Tibial nerve (tissue), 3 donors: ENCODE measurements at regions not wholly inside any gene's neighbourhood (a gene's known extent, or its start where the extent isn't known, plus 50 kb on each side); places are given as distances from the start of the nearest gene placed in this dataset.

Experiments used
- CTCF ChIP-seq, 5 experiments: fragments of 200-600 bp in 3 of 5; fragments of 450-650 bp in 2 of 5; sonication (generic) in 3 of 5; IDR thresholded peaks; one replicate each; pipeline ENCODE4 v1.5.1; 2016 to 2019; ENCODE audit warnings: antibody characterized with exemption in 5 of 5, mild to moderate bottlenecking in 3 of 5, moderate library complexity in 2 of 5
- POLR2A ChIP-seq, 2 donors: fragments of 450-650 bp; IDR thresholded peaks; one replicate each; pipeline ENCODE4 v1.6.1; 2017; ENCODE audit warnings: antibody characterized with exemption in 2 of 2, mild to moderate bottlenecking in 2 of 2, moderate library complexity in 2 of 2

DNA sequence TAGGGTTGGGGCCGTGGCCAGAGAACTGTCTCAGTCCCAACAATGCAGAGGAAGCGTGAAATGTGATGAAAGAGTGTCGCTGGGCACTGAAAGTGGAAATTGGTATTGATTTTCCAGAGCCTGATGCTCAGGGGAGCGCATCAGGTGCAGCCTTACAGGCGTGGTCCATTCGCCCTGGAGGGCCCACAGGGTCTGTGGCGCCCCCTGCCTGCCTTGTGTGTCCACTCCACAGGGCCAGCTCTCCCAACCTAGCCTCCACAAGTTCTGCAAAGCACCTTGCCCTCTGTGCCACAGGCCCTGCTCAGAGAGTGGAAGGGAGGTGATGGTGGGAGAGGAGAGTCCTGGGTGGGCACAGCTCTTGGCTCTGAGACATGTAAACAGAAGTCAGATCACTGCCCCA, 54.9 kb upstream of the LMO1 start:
- TF ChIP-seq CTCF (IDR thresholded peaks at IDR 0.05) (no peak), POLR2A (IDR thresholded peaks at IDR 0.05) (no peak)
